Fibroblast of the aortic adventitia (primary cell): ENCODE measurements at regions not wholly inside any gene's neighbourhood (a gene's known extent, or its start where the extent isn't known, plus 50 kb on each side); places are given as distances from the start of the nearest gene placed in this dataset.

Source experiments
- DNase-seq: peaks from one replicate; pipeline ENCODE4 v3.0.0-alpha.2; 2010; ENCODE audit warnings: low read depth
- H3K4me3 ChIP-seq: 2 replicates; pipeline ENCODE4 v1.5.1; 2011; ENCODE audit warnings: low read depth, mild to moderate bottlenecking, control low read depth, low read length, moderate library complexity
- CTCF ChIP-seq: IDR thresholded peaks from 2 replicates; pipeline ENCODE4 v1.5.1; 2011; ENCODE audit warnings: mild to moderate bottlenecking, low read length, control low read depth, inconsistent platforms; ENCODE audit not compliant: insufficient read depth

GRCh38 chr7:67445728-67446127 is 449.1 kb downstream of the TYW1 start:
- no peak overlapping the region for H3K4me3 ChIP-seq
- no peak for DNase-seq
- TF ChIP-seq CTCF, result no peak

DNA sequence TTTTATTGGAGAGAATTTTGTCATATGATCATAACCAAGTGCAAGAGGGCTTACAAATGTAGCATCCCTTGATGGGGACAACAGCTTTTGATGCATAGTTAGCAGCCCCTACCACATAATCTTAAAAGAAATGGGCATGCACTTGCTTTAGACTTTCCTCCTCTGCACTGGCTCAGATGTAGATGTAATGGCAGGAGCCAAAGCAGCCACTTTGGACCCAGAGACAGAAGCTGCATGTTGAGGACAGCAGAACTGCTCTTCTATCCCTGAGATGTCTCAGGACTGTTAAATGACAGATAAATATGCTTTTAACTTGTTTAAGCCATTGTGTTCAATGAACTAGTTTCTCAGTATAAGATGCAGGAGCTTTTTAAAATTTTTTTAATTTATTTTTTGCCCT is 450.7 kb downstream of the TYW1 start:
- no peak for TF ChIP-seq CTCF
- no peak overlapping the region for H3K4me3 ChIP-seq

GRCh38 chr7:67448271-67448670 is 451.6 kb downstream of the TYW1 start:
- H3K4me3 ChIP-seq, result no peak overlapping the region
- TF ChIP-seq CTCF, result no peak
- no peak for DNase-seq

More for the DNA sequence above, 450.7 kb downstream of the TYW1 start:
- no peak for DNase-seq

- no peak for TF ChIP-seq CTCF
- no peak overlapping the region for H3K4me3 ChIP-seq
- no peak for DNase-seq
Measured at GRCh38 chr7:67450171-67450570, 453.5 kb downstream of the TYW1 start.

- no peak for DNase-seq
- H3K4me3 ChIP-seq, result no peak overlapping the region
- TF ChIP-seq CTCF, result no peak
Measured at GRCh38 chr7:67451306-67451705, 454.7 kb downstream of the TYW1 start.

DNA sequence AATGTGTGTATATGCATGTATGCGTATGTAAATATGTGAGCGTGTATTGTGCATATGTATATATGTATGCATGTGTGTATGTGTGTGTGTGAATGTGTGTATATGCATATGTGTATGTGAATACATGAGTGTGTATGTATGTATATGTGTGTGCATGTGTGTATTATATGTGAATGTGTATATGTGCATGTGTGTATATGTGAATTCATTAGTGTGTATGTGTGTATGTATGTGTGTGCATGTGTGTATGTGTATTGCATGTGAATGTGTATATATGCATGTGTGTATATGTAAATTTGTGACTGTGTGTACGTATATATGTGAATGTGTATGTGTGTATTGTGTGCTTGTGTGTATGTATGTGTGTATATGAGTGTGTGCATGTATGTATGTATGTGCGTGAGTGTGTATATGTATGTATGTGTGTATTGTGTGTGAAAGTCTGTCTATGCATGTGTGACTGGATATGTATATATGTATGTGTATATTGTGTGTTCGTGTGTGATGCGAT is 455.9 kb downstream of the TYW1 start:
- H3K4me3 ChIP-seq, result no peak overlapping the region
- no peak for TF ChIP-seq CTCF
- DNase-seq, result no peak
